ENCODE measurements at regions not wholly inside any gene's neighbourhood (a gene's known extent, or its start where the extent isn't known, plus 50 kb on each side); places are given as distances from the start of the nearest gene placed in this dataset.

GRCh38 chr20:51916244-51916643, 113.9 kb upstream of the SALL4 start:
- TF ChIP-seq CTCF (conservative IDR thresholded peaks at IDR 0.05; ENCODE audit: low read length) (no peak), EZH2phosphoT487 (IDR thresholded peaks at IDR 0.05; ENCODE audit: borderline replicate concordance) (no peak)
- Histone ChIP-seq H3K36me3 (ENCODE audit: insufficient read depth, low read length) (no peaks in the 10 kb centered on the region), H3K79me2 (ENCODE audit: insufficient read depth, low read length) (no peaks in the 10 kb centered on the region), H3K4me3 (ENCODE audit: low read length, poor library complexity, severe bottlenecking) (no peak overlapping the region), H3K9me3 (ENCODE audit: insufficient read depth, low read depth, low read length) (no peaks in the 10 kb centered on the region), H3K27me3 (ENCODE audit: insufficient read depth, low read length, poor library complexity, severe bottlenecking) (no peaks in the 10 kb centered on the region), H3K9ac (ENCODE audit: low read depth, low read length, poor library complexity, severe bottlenecking) (no peak overlapping the region), H3K9me2 (replicated peaks; ENCODE audit: low read depth, low read length) (no peaks in the 10 kb centered on the region), H3K4me2 (ENCODE audit: low read depth, low read length, poor library complexity, severe bottlenecking) (no peak overlapping the region), H3K4me1 (ENCODE audit: insufficient read depth, low read length, poor library complexity, severe bottlenecking) (peaks cover 34% of the 10 kb centered on the region), H2AFZ (ENCODE audit: low read length) (no peak overlapping the region), H4K20me1 (ENCODE audit: insufficient read depth, low read length, poor library complexity, severe bottlenecking) (no peaks in the 10 kb centered on the region), H3F3A (ENCODE audit: low read depth) (0 out of 2 replicates have a peak, but pooled peaks cover 4% of the 10 kb centered on the region)

- no peak overlapping the region for H3K9ac ChIP-seq (ENCODE audit: low read depth, low read length, poor library complexity, severe bottlenecking)
- 0 out of 2 replicates have a peak, but pooled peaks cover 4% of the 10 kb centered on the region for H3F3A ChIP-seq (ENCODE audit: low read depth)
- no peaks in the 10 kb centered on the region for H3K79me2 ChIP-seq (ENCODE audit: insufficient read depth, low read length)
- H3K4me3 ChIP-seq (ENCODE audit: low read length, poor library complexity, severe bottlenecking) = peak overlapping the region; percentile 61
- H3K36me3 ChIP-seq (ENCODE audit: insufficient read depth, low read length) = no peaks in the 10 kb centered on the region
- H3K27me3 ChIP-seq (ENCODE audit: insufficient read depth, low read length, poor library complexity, severe bottlenecking) = no peaks in the 10 kb centered on the region
- H2AFZ ChIP-seq (ENCODE audit: low read length) = peak overlapping the region; percentile 75
- no peak for TF ChIP-seq EZH2phosphoT487 (IDR thresholded peaks at IDR 0.05; ENCODE audit: borderline replicate concordance)
- TF ChIP-seq CTCF (conservative IDR thresholded peaks at IDR 0.05; ENCODE audit: low read length) = no peak
- peaks cover 33% of the 10 kb centered on the region for H3K4me1 ChIP-seq (ENCODE audit: insufficient read depth, low read length, poor library complexity, severe bottlenecking)
- H3K4me2 ChIP-seq (ENCODE audit: low read depth, low read length, poor library complexity, severe bottlenecking) = peak overlapping the region; percentile 74
- no peaks in the 10 kb centered on the region for H4K20me1 ChIP-seq (ENCODE audit: insufficient read depth, low read length, poor library complexity, severe bottlenecking)
- H3K9me2 ChIP-seq (replicated peaks; ENCODE audit: low read depth, low read length) = no peaks in the 10 kb centered on the region
- H3K9me3 ChIP-seq (ENCODE audit: insufficient read depth, low read depth, low read length) = no peaks in the 10 kb centered on the region
Observed at GRCh38 chr20:51914758-51915157, 112.4 kb upstream of the SALL4 start.

GRCh38 chr20:51910321-51911050, 108.2 kb upstream of the SALL4 start:
- Histone ChIP-seq H2AFZ (ENCODE audit: low read length) (no peak overlapping the region), H3K4me1 (ENCODE audit: insufficient read depth, low read length, poor library complexity, severe bottlenecking) (peaks cover 23% of the 10 kb centered on the region), H3K9me2 (replicated peaks; ENCODE audit: low read depth, low read length) (no peaks in the 10 kb centered on the region), H3K27me3 (ENCODE audit: insufficient read depth, low read length, poor library complexity, severe bottlenecking) (no peaks in the 10 kb centered on the region), H3K4me3 (ENCODE audit: low read length, poor library complexity, severe bottlenecking) (no peak overlapping the region), H3K4me2 (ENCODE audit: low read depth, low read length, poor library complexity, severe bottlenecking) (no peak overlapping the region), H3K9ac (ENCODE audit: low read depth, low read length, poor library complexity, severe bottlenecking) (no peak overlapping the region), H3K79me2 (ENCODE audit: insufficient read depth, low read length) (no peaks in the 10 kb centered on the region), H3F3A (ENCODE audit: low read depth) (0 out of 2 replicates have a peak, but pooled peaks cover 4% of the 10 kb centered on the region), H3K36me3 (ENCODE audit: insufficient read depth, low read length) (no peaks in the 10 kb centered on the region), H4K20me1 (ENCODE audit: insufficient read depth, low read length, poor library complexity, severe bottlenecking) (no peaks in the 10 kb centered on the region), H3K9me3 (ENCODE audit: insufficient read depth, low read depth, low read length) (no peaks in the 10 kb centered on the region)
- no peak for TF ChIP-seq EZH2phosphoT487 (IDR thresholded peaks at IDR 0.05; ENCODE audit: borderline replicate concordance)
- no peak for TF ChIP-seq CTCF (conservative IDR thresholded peaks at IDR 0.05; ENCODE audit: low read length)
